Kidney (tissue), 13 donors: ENCODE measurements at regions not wholly inside any gene's neighbourhood (a gene's known extent, or its start where the extent isn't known, plus 50 kb on each side); places are given as distances from the start of the nearest gene placed in this dataset.

Experiments
- DNase-seq, 5 donors: peaks; one replicate each; pipeline ENCODE4 v3.0.0-alpha.2; 2013 to 2020
- FAIRE-seq: peaks from 2 replicates; lab custom pipeline; 2012; peaks lifted over from hg19 to GRCh38; lab: Jason Lieb, UNC
- H3K27ac ChIP-seq, 2 donors: one replicate each; pipeline ENCODE4 v1.7.0; 2013; ENCODE audit warnings: low read depth in 2 of 2, low read length in 2 of 2, inconsistent platforms in 1 of 2
- H3K27me3 ChIP-seq: one replicate; pipeline ENCODE4 v1.7.1; 2013; ENCODE audit warnings: low read length, inconsistent platforms; ENCODE audit not compliant: control insufficient read depth, insufficient read depth
- H3K36me3 ChIP-seq, 3 donors: one replicate each; pipeline versions ENCODE4 v1.7.0 to v1.7.1; 2013; ENCODE audit warnings: low read length in 3 of 3, control low read depth in 1 of 3, inconsistent platforms in 1 of 3; ENCODE audit not compliant: insufficient read depth in 3 of 3, control insufficient read depth in 2 of 3
- H3K4me1 ChIP-seq, 3 donors: one replicate each; pipeline versions ENCODE4 v1.7.0 to v1.7.1; 2013; ENCODE audit warnings: low read length in 3 of 3, inconsistent platforms in 1 of 3, low read depth in 1 of 3; ENCODE audit not compliant: control insufficient read depth in 2 of 3, insufficient read depth in 2 of 3
- H3K4me3 ChIP-seq, 3 donors: one replicate each; pipeline versions ENCODE4 v1.7.0 to v1.8.1; 2013; ENCODE audit warnings: low read length in 3 of 3, control low read depth in 1 of 3, inconsistent platforms in 1 of 3
- H3K9ac ChIP-seq, 3 donors: one replicate each; pipeline versions ENCODE4 v1.7.0 to v1.7.1; 2013; ENCODE audit warnings: low read length in 3 of 3, control low read depth in 1 of 3, inconsistent platforms in 1 of 3
- H3K9me3 ChIP-seq, 3 donors: one replicate each; pipeline versions ENCODE4 v1.7.0 to v1.7.1; 2013; ENCODE audit warnings: low read length in 3 of 3, control low read depth in 1 of 3, inconsistent platforms in 1 of 3; ENCODE audit not compliant: control insufficient read depth in 2 of 3, insufficient read depth in 1 of 3
- CTCF ChIP-seq: IDR thresholded peaks from 3 replicates; pipeline ENCODE4 v1.5.1; 2012; ENCODE audit warnings: mild to moderate bottlenecking, moderate library complexity, borderline replicate concordance; ENCODE audit not compliant: insufficient read depth; ENCODE audit errors: extremely low read depth
- intact Hi-C: fragments of 100-400 bp; cut with DNase I; formaldehyde crosslinking; loops from one replicate; pipeline ENCODE4 v1.11.1; 2022
- donor health status: control.
- donor health status: control.
- donor health status: control.
- donor health status: control.
- donor health status: control.
- donor health status: DM: yes; HTN: yes; CAD: no.
- donor health status: Normal renal cell carcinoma (clear cell type).

- intact Hi-C loops: no loop called here
- H3K4me3 ChIP-seq: no peak overlapping the region
- no peaks in the 10 kb centered on the region for H3K36me3 ChIP-seq
- no peaks in the 10 kb centered on the region for H3K4me1 ChIP-seq
- H3K9ac ChIP-seq: no peak overlapping the region
- H3K27me3 ChIP-seq: no peaks in the 10 kb centered on the region
- no peak overlapping the region for H3K27ac ChIP-seq
- H3K9me3 ChIP-seq: no peaks in the 10 kb centered on the region
- FAIRE-seq (no peak), DNase-seq (peak in 2 of 5 donors; percentile 16 to 42)
- no peak for TF ChIP-seq CTCF
Measured at GRCh38 chr16:73846356-73846755, 450.3 kb upstream of the PSMD7 start.

GRCh38 chr16:73846007-73846330, 450.6 kb upstream of the PSMD7 start:
- FAIRE-seq: no peak
- no peak overlapping the region for H3K27ac ChIP-seq
- H3K9ac ChIP-seq: no peak overlapping the region
- H3K36me3 ChIP-seq: no peaks in the 10 kb centered on the region
- H3K4me3 ChIP-seq: no peak overlapping the region
- no peak for DNase-seq
- H3K4me1 ChIP-seq: no peaks in the 10 kb centered on the region
- intact Hi-C loops: no loop called here
- TF ChIP-seq CTCF: no peak
- H3K9me3 ChIP-seq: no peaks in the 10 kb centered on the region
- H3K27me3 ChIP-seq: no peaks in the 10 kb centered on the region

GRCh38 chr16:73845238-73846006, 451.2 kb upstream of the PSMD7 start:
- DNase-seq: no peak
- Histone ChIP-seq H3K9me3 (no peaks in the 10 kb centered on the region), H3K9ac (no peak overlapping the region), H3K27me3 (no peaks in the 10 kb centered on the region), H3K27ac (no peak overlapping the region), H3K4me3 (no peak overlapping the region), H3K4me1 (no peaks in the 10 kb centered on the region), H3K36me3 (no peaks in the 10 kb centered on the region)
- no peak for TF ChIP-seq CTCF
- intact Hi-C loops: no loop called here
- no peak for FAIRE-seq

GRCh38 chr16:73840728-73841127, 455.9 kb upstream of the PSMD7 start:
- FAIRE-seq (no peak), DNase-seq (no peak)
- Histone ChIP-seq H3K27ac (no peak overlapping the region), H3K27me3 (no peaks in the 10 kb centered on the region), H3K4me1 (no peaks in the 10 kb centered on the region), H3K36me3 (no peaks in the 10 kb centered on the region), H3K9me3 (no peaks in the 10 kb centered on the region), H3K4me3 (no peak overlapping the region), H3K9ac (no peak overlapping the region)
- intact Hi-C loops: no loop called here
- TF ChIP-seq CTCF: no peak
